Parathyroid adenoma (tissue), 2 donors: ENCODE measurements at regions not wholly inside any gene's neighbourhood (a gene's known extent, or its start where the extent isn't known, plus 50 kb on each side); places are given as distances from the start of the nearest gene placed in this dataset.

Experiments
- H2AFZ ChIP-seq: fragments of 300-600 bp; sonication (generic); one replicate; pipeline ENCODE4 v1.7.0; 2017; ENCODE audit warnings: antibody characterized with exemption, mild to moderate bottlenecking
- H3K27ac ChIP-seq: fragments of 300-600 bp; sonication (generic); one replicate; pipeline ENCODE4 v1.7.0; 2017
- H3K27me3 ChIP-seq: fragments of 300-600 bp; sonication (generic); one replicate; pipeline ENCODE4 v1.7.0; 2017; ENCODE audit warnings: low read length; ENCODE audit not compliant: control insufficient read depth, insufficient read depth
- H3K36me3 ChIP-seq: fragments of 300-600 bp; sonication (generic); one replicate; pipeline ENCODE4 v1.7.0; 2017; ENCODE audit warnings: low read length; ENCODE audit not compliant: control insufficient read depth, insufficient read depth
- H3K4me1 ChIP-seq: fragments of 300-600 bp; sonication (generic); one replicate; pipeline ENCODE4 v1.7.0; 2017; ENCODE audit warnings: control low read depth
- H3K4me2 ChIP-seq: fragments of 300-600 bp; sonication (generic); one replicate; pipeline ENCODE4 v1.7.0; 2017; ENCODE audit warnings: low read length
- H3K4me3 ChIP-seq: fragments of 300-600 bp; sonication (generic); one replicate; pipeline ENCODE4 v1.7.0; 2017; ENCODE audit warnings: low read depth, low read length
- H3K79me2 ChIP-seq: fragments of 300-600 bp; sonication (generic); one replicate; pipeline ENCODE4 v1.7.0; 2017; ENCODE audit warnings: control low read depth
- H3K9ac ChIP-seq: fragments of 300-600 bp; sonication (generic); one replicate; pipeline ENCODE4 v1.7.0; 2017; ENCODE audit warnings: mild to moderate bottlenecking
- H3K9me3 ChIP-seq: fragments of 300-600 bp; sonication (generic); one replicate; pipeline ENCODE4 v1.7.0; 2017; ENCODE audit warnings: low read length; ENCODE audit not compliant: control insufficient read depth
- CTCF ChIP-seq: fragments of 300-600 bp; sonication (generic); IDR thresholded peaks from one replicate; pipeline ENCODE4 v1.7.0; 2017; ENCODE audit warnings: antibody characterized with exemption, mild to moderate bottlenecking
- donor health status: primary hyperparathyroidism.

GRCh38 chr13:39956036-39956435, 300.6 kb downstream of the COG6 start:
- no peak overlapping the region for H3K4me3 ChIP-seq
- no peaks in the 10 kb centered on the region for H3K27me3 ChIP-seq
- no peaks in the 10 kb centered on the region for H3K36me3 ChIP-seq
- no peaks in the 10 kb centered on the region for H3K79me2 ChIP-seq
- TF ChIP-seq CTCF: no peak
- H2AFZ ChIP-seq: no peak overlapping the region
- H3K9me3 ChIP-seq: no peaks in the 10 kb centered on the region
- H3K4me1 ChIP-seq: no peaks in the 10 kb centered on the region
- H3K27ac ChIP-seq: no peak overlapping the region
- no peak overlapping the region for H3K4me2 ChIP-seq
- H3K9ac ChIP-seq: no peak overlapping the region

- Histone ChIP-seq H3K36me3 (no peaks in the 10 kb centered on the region), H2AFZ (no peak overlapping the region), H3K27me3 (no peaks in the 10 kb centered on the region), H3K79me2 (no peaks in the 10 kb centered on the region), H3K4me1 (no peaks in the 10 kb centered on the region), H3K4me3 (no peak overlapping the region), H3K9me3 (no peaks in the 10 kb centered on the region), H3K27ac (no peak overlapping the region), H3K9ac (no peak overlapping the region), H3K4me2 (peak overlapping the region; percentile 17)
- TF ChIP-seq CTCF: no peak
Observed at GRCh38 chr13:39957868-39958677, 302.6 kb downstream of the COG6 start.

- H3K36me3 ChIP-seq: no peaks in the 10 kb centered on the region
- no peak overlapping the region for H3K4me2 ChIP-seq
- no peaks in the 10 kb centered on the region for H3K4me1 ChIP-seq
- no peak for TF ChIP-seq CTCF
- no peaks in the 10 kb centered on the region for H3K79me2 ChIP-seq
- H2AFZ ChIP-seq: no peak overlapping the region
- H3K4me3 ChIP-seq: no peak overlapping the region
- no peaks in the 10 kb centered on the region for H3K9me3 ChIP-seq
- no peak overlapping the region for H3K27ac ChIP-seq
- H3K9ac ChIP-seq: no peak overlapping the region
- H3K27me3 ChIP-seq: no peaks in the 10 kb centered on the region
Observed at GRCh38 chr13:39959497-39960144, 304.2 kb downstream of the COG6 start.

- TF ChIP-seq CTCF: no peak
- Histone ChIP-seq H3K36me3 (no peaks in the 10 kb centered on the region), H3K79me2 (no peaks in the 10 kb centered on the region), H3K4me3 (no peak overlapping the region), H3K4me1 (no peaks in the 10 kb centered on the region), H2AFZ (no peak overlapping the region), H3K4me2 (no peak overlapping the region), H3K27ac (no peak overlapping the region), H3K9me3 (no peaks in the 10 kb centered on the region), H3K9ac (no peak overlapping the region), H3K27me3 (no peaks in the 10 kb centered on the region)
Observed at GRCh38 chr13:39960191-39960590, 304.7 kb downstream of the COG6 start.
